Upper lobe of left lung (tissue), 4 donors: ENCODE measurements at regions not wholly inside any gene's neighbourhood (a gene's known extent, or its start where the extent isn't known, plus 50 kb on each side); places are given as distances from the start of the nearest gene placed in this dataset.

Experiments used
- CTCF ChIP-seq, 6 experiments: fragments of 450-650 bp in 4 of 6; fragments of 200-600 bp in 2 of 6; sonication (generic) in 2 of 6; IDR thresholded peaks; one replicate each; pipeline ENCODE4 v1.5.1; 2016 to 2019; ENCODE audit warnings: antibody characterized with exemption in 6 of 6
- EP300 ChIP-seq, 4 donors: sonication (generic); formaldehyde crosslinking; IDR thresholded peaks; one replicate each; pipeline ENCODE4 v1.5.1; 2017; ENCODE audit warnings: antibody characterized with exemption in 4 of 4, control low read depth in 2 of 4
- POLR2A ChIP-seq, 4 donors: fragments of 450-650 bp; IDR thresholded peaks; one replicate each; pipeline ENCODE4 v1.5.1; 2016 to 2017; ENCODE audit warnings: antibody characterized with exemption in 4 of 4, mild to moderate bottlenecking in 2 of 4
- POLR2AphosphoS5 ChIP-seq, 2 donors: sonication (generic); formaldehyde crosslinking; IDR thresholded peaks; one replicate each; pipeline ENCODE4 v1.5.1; 2017; ENCODE audit warnings: antibody characterized with exemption in 2 of 2

GRCh38 chr14:25349269-25349668 lies 299.3 kb upstream of the STXBP6 start:
- TF ChIP-seq POLR2A (IDR thresholded peaks at IDR 0.05) (no peak), CTCF (IDR thresholded peaks at IDR 0.05) (no peak), EP300 (IDR thresholded peaks at IDR 0.05) (no peak), POLR2AphosphoS5 (IDR thresholded peaks at IDR 0.05) (no peak)
